Endodermal cell (in vitro differentiated cells): ENCODE measurements at regions not wholly inside any gene's neighbourhood (a gene's known extent, or its start where the extent isn't known, plus 50 kb on each side); places are given as distances from the start of the nearest gene placed in this dataset.

ENCODE experiments used
- DNase-seq: peaks from one replicate; pipeline ENCODE4 v3.0.0-alpha.2; 2017
- H3K27ac ChIP-seq: 2 replicates; pipeline ENCODE4 v1.5.1; 2013; ENCODE audit warnings: mild to moderate bottlenecking, low read depth, low read length, moderate library complexity
- H3K27me3 ChIP-seq: 2 replicates; pipeline ENCODE4 v1.6.1; 2013; ENCODE audit warnings: mild to moderate bottlenecking, low read length, moderate library complexity; ENCODE audit not compliant: insufficient read depth, control insufficient read depth, poor library complexity, severe bottlenecking
- H3K36me3 ChIP-seq: 2 replicates; pipeline ENCODE4 v1.7.0; 2013; ENCODE audit warnings: mild to moderate bottlenecking, low read length, moderate library complexity; ENCODE audit not compliant: control insufficient read depth, insufficient read depth
- H3K4me1 ChIP-seq: one replicate; pipeline ENCODE4 v1.7.0; 2013; ENCODE audit warnings: low read length; ENCODE audit not compliant: control insufficient read depth, insufficient read depth
- H3K4me3 ChIP-seq: 2 replicates; pipeline ENCODE4 v1.5.1; 2013; ENCODE audit warnings: mild to moderate bottlenecking, low read length, moderate library complexity
- H3K9ac ChIP-seq: 2 replicates; pipeline ENCODE4 v1.6.1; 2013; ENCODE audit warnings: mild to moderate bottlenecking, low read length, moderate library complexity; ENCODE audit not compliant: poor library complexity, severe bottlenecking; ENCODE audit errors: extremely low read depth
- H3K9me3 ChIP-seq: 2 replicates; pipeline ENCODE4 v1.6.1; 2013; ENCODE audit warnings: mild to moderate bottlenecking, low read length, moderate library complexity; ENCODE audit not compliant: control insufficient read depth
- H3K27ac Mint-ChIP-seq: 2 replicates; pipeline ENCODE4 v1.8.0; 2020; ENCODE audit warnings: mixed read lengths
- H3K27me3 Mint-ChIP-seq: 2 replicates; pipeline ENCODE4 v1.8.0; 2021; ENCODE audit warnings: mild to moderate bottlenecking, mixed read lengths; ENCODE audit not compliant: insufficient read depth
- H3K36me3 Mint-ChIP-seq: 2 replicates; pipeline ENCODE4 v1.8.0; 2020; ENCODE audit warnings: low read depth, mixed read lengths
- H3K4me1 Mint-ChIP-seq: 2 replicates; pipeline ENCODE4 v1.8.0; 2020; ENCODE audit warnings: mixed read lengths
- H3K4me3 Mint-ChIP-seq: 2 replicates; pipeline ENCODE4 v1.8.0; 2020; ENCODE audit warnings: mild to moderate bottlenecking, moderate library complexity, mixed read lengths
- H3K9me3 Mint-ChIP-seq: 2 replicates; pipeline ENCODE4 v1.8.0; 2020; ENCODE audit warnings: mild to moderate bottlenecking, mixed read lengths
- CTCF ChIP-seq: fragments of 200-600 bp; sonication (generic); conservative IDR thresholded peaks from 2 replicates; pipeline ENCODE4 v1.5.0; 2021; ENCODE audit warnings: antibody characterized with exemption, mild to moderate bottlenecking
- WGBS, 2 experiments: methylation state at CpG; one replicate each; pipeline versions ENCODE4 v1.1.5 to v1.1.7; 2013; ENCODE audit warnings: missing lambda C conversion rate in 2 of 2, mixed read lengths in 1 of 2; ENCODE audit not compliant: insufficient coverage in 1 of 2, insufficient read length in 1 of 2; 5-methylcytosine and 5-hydroxymethylcytosine counted together

- 89 to 100% methylated on average over 3 to 19 of the region's 19 CpGs for WGBS, 2 experiments
- H3K9me3 ChIP-seq, result no peaks in the 10 kb centered on the region
- no peak for DNase-seq
- no peaks in the 10 kb centered on the region for H3K9me3 Mint-ChIP-seq
- H3K4me3 ChIP-seq, result no peak overlapping the region
- peaks cover 2% of the 10 kb centered on the region for H3K27me3 Mint-ChIP-seq
- TF ChIP-seq CTCF, result no peak
- H3K27ac Mint-ChIP-seq, result peak overlapping the region; percentile 3
- no peak overlapping the region for H3K9ac ChIP-seq
- H3K27ac ChIP-seq, result no peak overlapping the region
- H3K4me1 Mint-ChIP-seq, result no peaks in the 10 kb centered on the region
- H3K36me3 ChIP-seq, result no peaks in the 10 kb centered on the region
- H3K36me3 Mint-ChIP-seq, result no peaks in the 10 kb centered on the region
- H3K27me3 ChIP-seq, result no peaks in the 10 kb centered on the region
- no peaks in the 10 kb centered on the region for H3K4me1 ChIP-seq
- no peak overlapping the region for H3K4me3 Mint-ChIP-seq
Measured at GRCh38 chr20:50276119-50277063, 85.8 kb downstream of the CEBPB start.

GRCh38 chr20:50277064-50277415 is 86.4 kb downstream of the CEBPB start:
- Mint-ChIP-seq H3K36me3 (no peaks in the 10 kb centered on the region), H3K27me3 (peaks cover 2% of the 10 kb centered on the region), H3K4me1 (no peaks in the 10 kb centered on the region), H3K9me3 (no peaks in the 10 kb centered on the region), H3K27ac (peak overlapping the region; percentile 3), H3K4me3 (no peak overlapping the region)
- DNase-seq, result no peak
- 85 to 89% methylated on average over 5 of the region's 5 CpGs for WGBS, 2 experiments
- no peak for TF ChIP-seq CTCF
- Histone ChIP-seq H3K9me3 (no peaks in the 10 kb centered on the region), H3K27ac (no peak overlapping the region), H3K9ac (no peak overlapping the region), H3K4me3 (no peak overlapping the region), H3K36me3 (no peaks in the 10 kb centered on the region), H3K27me3 (no peaks in the 10 kb centered on the region), H3K4me1 (no peaks in the 10 kb centered on the region)

GRCh38 chr20:50277460-50278376 is 87.1 kb downstream of the CEBPB start:
- no peaks in the 10 kb centered on the region for H3K4me1 Mint-ChIP-seq
- Histone ChIP-seq H3K36me3 (no peaks in the 10 kb centered on the region), H3K27ac (no peak overlapping the region), H3K27me3 (no peaks in the 10 kb centered on the region), H3K9ac (no peak overlapping the region), H3K9me3 (no peaks in the 10 kb centered on the region), H3K4me3 (no peak overlapping the region), H3K4me1 (no peaks in the 10 kb centered on the region)
- peaks cover 2% of the 10 kb centered on the region for H3K27me3 Mint-ChIP-seq
- H3K4me3 Mint-ChIP-seq, result no peak overlapping the region
- 89 to 96% methylated on average over 9 to 16 of the region's 16 CpGs for WGBS, 2 experiments
- H3K36me3 Mint-ChIP-seq, result no peaks in the 10 kb centered on the region
- no peaks in the 10 kb centered on the region for H3K9me3 Mint-ChIP-seq
- H3K27ac Mint-ChIP-seq, result no peak overlapping the region
- DNase-seq, result no peak
- no peak for TF ChIP-seq CTCF
